ENCODE measurements at regions not wholly inside any gene's neighbourhood (a gene's known extent, or its start where the extent isn't known, plus 50 kb on each side); places are given as distances from the start of the nearest gene placed in this dataset.

GRCh38 chr1:173332026-173332425, 124.9 kb upstream of the TNFSF4 start:
- Histone ChIP-seq H3K9me3 (ENCODE audit: control insufficient read depth in 1 of 2, insufficient read depth in 1 of 2, low read length in 2 of 2) (no peaks in the 10 kb centered on the region), H3K27me3 (ENCODE audit: control insufficient read depth in 1 of 2, insufficient read depth in 2 of 2, low read length in 2 of 2) (no peaks in the 10 kb centered on the region), H3K27ac (ENCODE audit: low read depth in 1 of 2, low read length in 2 of 2) (no peak overlapping the region), H3K4me3 (ENCODE audit: low read length) (no peak overlapping the region), H3K4me1 (ENCODE audit: insufficient read depth, low read length) (peaks cover 5% of the 10 kb centered on the region), H3K36me3 (ENCODE audit: insufficient read depth, low read length) (no peaks in the 10 kb centered on the region)
- ChIA-PET CTCF (no interaction called here), POLR2A (no interaction called here)
- no peaks in the 10 kb centered on the region for H3K27me3 Mint-ChIP-seq
- ATAC-seq (ENCODE audit: poor library complexity), result no peak
- intact Hi-C loops (cut with DNase I, micrococcal nuclease), result no loop called here
- H3K36me3 Mint-ChIP-seq (ENCODE audit: low read depth), result peaks cover 4% of the 10 kb centered on the region
- peak overlapping the region; percentile 64 for H3K27ac Mint-ChIP-seq
- DNase-seq, result peak in 1 of 14 experiments; percentile 5
- H3K9me3 Mint-ChIP-seq, result no peaks in the 10 kb centered on the region
- H3K4me1 Mint-ChIP-seq (ENCODE audit: low read depth), result peaks cover 15% of the 10 kb centered on the region
- no peak for TF ChIP-seq CTCF (IDR thresholded peaks at IDR 0.05)
- no peak overlapping the region for H3K4me3 Mint-ChIP-seq

DNA sequence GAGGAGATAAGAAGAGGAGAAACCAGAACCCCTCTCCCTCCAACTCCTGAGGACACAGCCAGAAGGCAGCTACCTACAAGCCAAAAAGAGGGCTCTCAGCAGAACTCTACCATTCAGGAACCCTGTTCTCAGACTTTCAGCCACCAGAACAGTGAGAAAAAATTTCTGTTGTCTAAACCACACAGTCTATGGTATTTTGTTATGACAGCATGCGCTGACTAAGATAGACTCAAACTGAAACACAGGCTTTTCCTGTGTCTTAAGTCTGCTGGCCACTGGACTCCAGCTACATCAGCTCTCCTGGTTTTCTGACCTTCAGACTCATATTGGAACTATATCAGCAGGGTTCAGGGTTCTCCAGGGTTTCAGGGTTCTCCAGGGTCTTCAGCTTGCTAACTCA, 126.5 kb upstream of the TNFSF4 start:
- POLR2A ChIA-PET, result no interaction called here
- Mint-ChIP-seq H3K27ac (peak overlapping the region; percentile 28), H3K4me3 (no peak overlapping the region), H3K9me3 (no peaks in the 10 kb centered on the region), H3K36me3 (ENCODE audit: low read depth) (peaks cover 4% of the 10 kb centered on the region), H3K4me1 (ENCODE audit: low read depth) (peaks cover 15% of the 10 kb centered on the region), H3K27me3 (no peaks in the 10 kb centered on the region)
- ATAC-seq (ENCODE audit: poor library complexity) (no peak), DNase-seq (no peak)
- intact Hi-C loops (cut with DNase I, micrococcal nuclease), result no loop called here
- Histone ChIP-seq H3K27me3 (ENCODE audit: control insufficient read depth in 1 of 2, insufficient read depth in 2 of 2, low read length in 2 of 2) (no peaks in the 10 kb centered on the region), H3K9me3 (ENCODE audit: control insufficient read depth in 1 of 2, insufficient read depth in 1 of 2, low read length in 2 of 2) (no peaks in the 10 kb centered on the region), H3K4me1 (ENCODE audit: insufficient read depth, low read length) (peaks cover 5% of the 10 kb centered on the region), H3K4me3 (ENCODE audit: low read length) (no peak overlapping the region), H3K27ac (ENCODE audit: low read depth in 1 of 2, low read length in 2 of 2) (no peak overlapping the region), H3K36me3 (ENCODE audit: insufficient read depth, low read length) (no peaks in the 10 kb centered on the region)
- CTCF ChIA-PET, result no interaction called here
- TF ChIP-seq CTCF (IDR thresholded peaks at IDR 0.05), result no peak

DNA sequence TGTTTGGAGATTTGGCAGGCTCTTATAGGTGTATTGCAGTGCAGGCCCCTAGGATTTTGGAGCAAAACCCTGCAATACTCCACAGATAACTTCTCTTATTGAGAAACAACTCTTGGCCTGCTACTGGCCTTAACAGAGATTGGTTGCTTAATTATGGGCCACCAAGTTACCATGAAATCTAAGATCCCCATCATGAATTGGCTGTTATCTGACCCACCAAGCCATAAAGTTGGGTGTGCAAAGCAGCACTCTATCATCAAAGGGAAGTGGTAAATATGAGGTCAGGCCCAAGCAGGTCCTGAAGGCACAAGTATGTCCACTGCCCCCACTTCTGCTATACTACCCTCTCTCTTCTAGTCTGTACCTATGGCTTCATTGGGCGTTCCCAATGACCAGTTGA, 130.0 kb upstream of the TNFSF4 start:
- no peak for TF ChIP-seq CTCF (IDR thresholded peaks at IDR 0.05)
- Histone ChIP-seq H3K36me3 (ENCODE audit: insufficient read depth, low read length) (no peaks in the 10 kb centered on the region), H3K4me3 (ENCODE audit: low read length) (no peak overlapping the region), H3K27me3 (ENCODE audit: control insufficient read depth in 1 of 2, insufficient read depth in 2 of 2, low read length in 2 of 2) (no peaks in the 10 kb centered on the region), H3K4me1 (ENCODE audit: insufficient read depth, low read length) (peaks cover under 1% of the 10 kb centered on the region), H3K9me3 (ENCODE audit: control insufficient read depth in 1 of 2, insufficient read depth in 1 of 2, low read length in 2 of 2) (no peaks in the 10 kb centered on the region), H3K27ac (ENCODE audit: low read depth in 1 of 2, low read length in 2 of 2) (no peak overlapping the region)
- Mint-ChIP-seq H3K36me3 (ENCODE audit: low read depth) (no peaks in the 10 kb centered on the region), H3K27ac (no peak overlapping the region), H3K4me3 (no peak overlapping the region), H3K27me3 (no peaks in the 10 kb centered on the region), H3K9me3 (no peaks in the 10 kb centered on the region), H3K4me1 (ENCODE audit: low read depth) (peaks cover 1% of the 10 kb centered on the region)
- no peak for ATAC-seq (ENCODE audit: poor library complexity)
- DNase-seq, result no peak
- intact Hi-C loops (cut with DNase I, micrococcal nuclease), result no loop called here
- CTCF ChIA-PET, result no interaction called here
- POLR2A ChIA-PET, result no interaction called here
